Colonic mucosa (tissue), 4 donors: ENCODE measurements at regions not wholly inside any gene's neighbourhood (a gene's known extent, or its start where the extent isn't known, plus 50 kb on each side); places are given as distances from the start of the nearest gene placed in this dataset.

Experiments used
- DNase-seq: peaks from one replicate; pipeline ENCODE4 v3.0.0-alpha.2; 2020
- H3K27ac ChIP-seq: fragments of 200-600 bp; one replicate; pipeline ENCODE4 v1.8.0; 2021
- H3K27me3 ChIP-seq: fragments of 200-600 bp; one replicate; pipeline ENCODE4 v1.8.0; 2021
- H3K36me3 ChIP-seq: fragments of 200-600 bp; one replicate; pipeline ENCODE4 v1.8.0; 2021
- H3K4me1 ChIP-seq: fragments of 200-600 bp; one replicate; pipeline ENCODE4 v1.8.0; 2021; ENCODE audit warnings: mild to moderate bottlenecking
- H3K4me3 ChIP-seq: fragments of 200-600 bp; one replicate; pipeline ENCODE4 v1.8.0; 2021
- H3K9ac ChIP-seq, 2 donors: one replicate each; pipeline ENCODE4 v1.7.0; 2013; ENCODE audit warnings: control low read depth in 2 of 2, low read depth in 2 of 2, low read length in 2 of 2
- H3K9me3 ChIP-seq: fragments of 200-600 bp; one replicate; pipeline ENCODE4 v1.8.0; 2021
- CTCF ChIP-seq: fragments of 200-600 bp; IDR thresholded peaks from one replicate; pipeline ENCODE4 v1.8.0; 2022; ENCODE audit warnings: antibody characterized with exemption, mild to moderate bottlenecking
- intact Hi-C: fragments of 100-400 bp; cut with DNase I; formaldehyde crosslinking; loops from one replicate; pipeline ENCODE4 v1.14.1; 2022
- donor health status: healthy.
- donor health status: DM: no; HTN: no; CAD: no.
- donor health status: DM: no; HTN: no; CAD: no.

- H3K36me3 ChIP-seq = no peaks in the 10 kb centered on the region
- no peaks in the 10 kb centered on the region for H3K27me3 ChIP-seq
- H3K4me3 ChIP-seq = no peak overlapping the region
- TF ChIP-seq CTCF = no peak
- no peaks in the 10 kb centered on the region for H3K4me1 ChIP-seq
- intact Hi-C loops = no loop called here
- no peak overlapping the region for H3K27ac ChIP-seq
- H3K9me3 ChIP-seq = no peaks in the 10 kb centered on the region
- DNase-seq = no peak
- H3K9ac ChIP-seq = no peak overlapping the region
These were observed 1109.8 kb downstream of the TMTC2 start for GRCh38 chr12:83796531-83796930.

- intact Hi-C loops = no loop called here
- H3K27me3 ChIP-seq = no peaks in the 10 kb centered on the region
These were observed 1106.9 kb downstream of the TMTC2 start for GRCh38 chr12:83793616-83794015.

GRCh38 chr12:83784298-83784890 lies 1097.7 kb downstream of the TMTC2 start:
- TF ChIP-seq CTCF = no peak
- H3K9me3 ChIP-seq = no peaks in the 10 kb centered on the region
- H3K27ac ChIP-seq = no peak overlapping the region
- H3K4me3 ChIP-seq = no peak overlapping the region
- H3K27me3 ChIP-seq = no peaks in the 10 kb centered on the region
- intact Hi-C loops = no loop called here
- H3K9ac ChIP-seq = no peak overlapping the region
- H3K4me1 ChIP-seq = no peaks in the 10 kb centered on the region
- no peaks in the 10 kb centered on the region for H3K36me3 ChIP-seq
- no peak for DNase-seq

More at GRCh38 chr12:83793616-83794015, 1106.9 kb downstream of the TMTC2 start:
- no peak for DNase-seq
- TF ChIP-seq CTCF = no peak
- Histone ChIP-seq H3K36me3 (no peaks in the 10 kb centered on the region), H3K9me3 (no peaks in the 10 kb centered on the region), H3K4me1 (no peaks in the 10 kb centered on the region), H3K27ac (no peak overlapping the region), H3K9ac (no peak overlapping the region), H3K4me3 (no peak overlapping the region)

- DNase-seq = no peak
- no peak overlapping the region for H3K4me3 ChIP-seq
- H3K27ac ChIP-seq = no peak overlapping the region
- no peak overlapping the region for H3K9ac ChIP-seq
- intact Hi-C loops = no loop called here
- no peak for TF ChIP-seq CTCF
- no peaks in the 10 kb centered on the region for H3K9me3 ChIP-seq
- no peaks in the 10 kb centered on the region for H3K36me3 ChIP-seq
- H3K27me3 ChIP-seq = no peaks in the 10 kb centered on the region
- H3K4me1 ChIP-seq = no peaks in the 10 kb centered on the region
These were observed 1092.8 kb downstream of the TMTC2 start for GRCh38 chr12:83779526-83779925.

GRCh38 chr12:83769151-83769550 lies 1082.4 kb downstream of the TMTC2 start:
- H3K9me3 ChIP-seq = no peaks in the 10 kb centered on the region
- no peak overlapping the region for H3K9ac ChIP-seq
- no peaks in the 10 kb centered on the region for H3K36me3 ChIP-seq
- intact Hi-C loops = no loop called here
- H3K4me3 ChIP-seq = no peak overlapping the region
- no peaks in the 10 kb centered on the region for H3K27me3 ChIP-seq
- no peaks in the 10 kb centered on the region for H3K4me1 ChIP-seq
- TF ChIP-seq CTCF = no peak
- DNase-seq = no peak
- no peak overlapping the region for H3K27ac ChIP-seq
